H1 (cell line): ENCODE measurements at regions not wholly inside any gene's neighbourhood (a gene's known extent, or its start where the extent isn't known, plus 50 kb on each side); places are given as distances from the start of the nearest gene placed in this dataset.

Source experiments
- CTCF ChIA-PET: fragments of 300-600 bp; sonication (Branson Sonifier 250); formaldehyde crosslinking; loops from one replicate; lab custom pipeline; 2021; ENCODE audit not compliant: partially characterized antibody; lab: Charles Lee
- POLR2A ChIA-PET: fragments of 300-600 bp; sonication (Branson Sonifier 250); formaldehyde crosslinking; loops from one replicate; lab custom pipeline; 2021; ENCODE audit warnings: inconsistent platforms; ENCODE audit not compliant: partially characterized antibody; lab: Charles Lee
- DNase-seq, 2 experiments: peaks; one replicate each; pipeline versions ENCODE4 v3.0.0 to v3.0.0-alpha.2; 2010 to 2022; ENCODE audit warnings: low spot score in 2 of 2, low read depth in 1 of 2, mixed read lengths in 1 of 2
- FAIRE-seq: peaks from 2 replicates; lab custom pipeline; 2011; peaks lifted over from hg19 to GRCh38; lab: Jason Lieb, UNC
- H2AFZ ChIP-seq: 2 replicates; pipeline ENCODE4 v1.8.1; 2012; ENCODE audit warnings: low read length, inconsistent platforms
- H2AK5ac ChIP-seq: 2 replicates; pipeline ENCODE4 v1.6.1; 2013; ENCODE audit warnings: low read depth, low read length
- H2BK120ac ChIP-seq: replicated peaks from 2 replicates; pipeline ENCODE3; 2013; ENCODE audit warnings: low read depth, low read length, inconsistent platforms
- H2BK12ac ChIP-seq: 2 replicates; pipeline ENCODE4 v1.6.1; 2013; ENCODE audit warnings: low read depth, low read length
- H2BK15ac ChIP-seq: 2 replicates; pipeline ENCODE4 v1.6.1; 2013; ENCODE audit warnings: low read length
- H2BK20ac ChIP-seq: 2 replicates; pipeline ENCODE4 v1.6.1; 2013; ENCODE audit warnings: low read length
- H2BK5ac ChIP-seq: 2 replicates; pipeline ENCODE4 v1.6.1; 2013; ENCODE audit warnings: low read depth, low read length
- H3K14ac ChIP-seq: 2 replicates; pipeline ENCODE4 v1.6.1; 2013; ENCODE audit warnings: inconsistent platforms; ENCODE audit not compliant: insufficient read length
- H3K18ac ChIP-seq: 2 replicates; pipeline ENCODE4 v1.6.1; 2013; ENCODE audit warnings: low read length; ENCODE audit errors: extremely low read depth
- H3K23ac ChIP-seq: 2 replicates; pipeline ENCODE4 v1.6.1; 2013; ENCODE audit warnings: inconsistent platforms; ENCODE audit not compliant: insufficient read length
- H3K23me2 ChIP-seq: 2 replicates; pipeline ENCODE4 v1.6.1; 2013; ENCODE audit warnings: low read depth, low read length
- H3K27ac ChIP-seq: 2 replicates; pipeline ENCODE4 v1.6.1; 2011; ENCODE audit warnings: low read depth, low read length, inconsistent platforms
- H3K27me3 ChIP-seq, 4 experiments: replicated peaks in 1 of 4; 1 replicate in 1 of 4; 2 replicates in 3 of 4; pipeline versions ENCODE4 v1.6.1 to v1.8.1; 2011 to 2013; ENCODE audit warnings: low read length in 3 of 4, mild to moderate bottlenecking in 3 of 4, inconsistent platforms in 2 of 4, mixed read lengths in 2 of 4, moderate library complexity in 1 of 4; ENCODE audit not compliant: control insufficient read depth in 3 of 4, insufficient read depth in 3 of 4; ENCODE audit errors: extremely low read depth in 1 of 4
- H3K36me3 ChIP-seq, 4 experiments: 2 replicates each; pipeline versions ENCODE4 v1.6.1 to v1.8.1; 2011 to 2013; ENCODE audit warnings: mild to moderate bottlenecking in 4 of 4, low read length in 3 of 4, moderate library complexity in 2 of 4, control low read depth in 1 of 4, inconsistent platforms in 1 of 4; ENCODE audit not compliant: insufficient read depth in 4 of 4, control insufficient read depth in 2 of 4
- H3K4ac ChIP-seq: replicated peaks from 2 replicates; pipeline ENCODE3; 2013; ENCODE audit warnings: low read length, low read depth, mixed read lengths, inconsistent platforms; ENCODE audit not compliant: insufficient read length
- H3K4me1 ChIP-seq, 4 experiments: replicated peaks in 1 of 4; 1 replicate in 1 of 4; 2 replicates in 3 of 4; pipeline versions ENCODE4 v1.6.1 to v1.8.1; 2011 to 2013; ENCODE audit warnings: low read length in 3 of 4, inconsistent platforms in 2 of 4, mixed read lengths in 1 of 4; ENCODE audit not compliant: insufficient read depth in 4 of 4, control insufficient read depth in 3 of 4
- H3K4me2 ChIP-seq, 2 experiments: 2 replicates each; pipeline versions ENCODE4 v1.6.1 to v1.8.1; 2011 to 2013; ENCODE audit warnings: low read depth in 2 of 2, low read length in 2 of 2, control low read depth in 1 of 2, inconsistent platforms in 1 of 2, mild to moderate bottlenecking in 1 of 2; ENCODE audit not compliant: insufficient read depth in 1 of 2
- H3K4me3 ChIP-seq, 4 experiments: fragments of 200-600, 300-600 bp in 1 of 4; sonication (generic), shearing (Covaris generic), sonication (Bioruptor Twin) in 1 of 4; 2 replicates each; pipeline versions ENCODE4 v1.5.1 to v1.8.1; 2011 to 2016; ENCODE audit warnings: low read length in 4 of 4, low read depth in 3 of 4, control low read depth in 2 of 4, inconsistent platforms in 2 of 4, mild to moderate bottlenecking in 2 of 4, mixed read lengths in 1 of 4, moderate library complexity in 1 of 4; ENCODE audit not compliant: insufficient read depth in 2 of 4; ENCODE audit errors: extremely low read depth in 1 of 4
- H3K56ac ChIP-seq: replicated peaks from 2 replicates; pipeline ENCODE3; 2013; ENCODE audit warnings: low read depth, mild to moderate bottlenecking, mixed read lengths, low read length, inconsistent platforms; ENCODE audit not compliant: insufficient read length
- H3K79me1 ChIP-seq: 2 replicates; pipeline ENCODE4 v1.6.1; 2013; ENCODE audit warnings: low read depth, low read length, control low read depth
- H3K79me2 ChIP-seq, 2 experiments: 2 replicates each; pipeline versions ENCODE4 v1.6.1 to v1.8.1; 2012 to 2013; ENCODE audit warnings: low read length in 2 of 2, mild to moderate bottlenecking in 2 of 2, inconsistent platforms in 1 of 2; ENCODE audit not compliant: insufficient read depth in 2 of 2, control insufficient read depth in 1 of 2
- H3K9ac ChIP-seq, 4 experiments: replicated peaks in 1 of 4; 1 replicate in 1 of 4; 2 replicates in 3 of 4; pipeline versions ENCODE4 v1.6.1 to v1.8.1; 2011 to 2013; ENCODE audit warnings: low read depth in 3 of 4, low read length in 3 of 4, control low read depth in 2 of 4, mild to moderate bottlenecking in 2 of 4, moderate library complexity in 2 of 4, inconsistent platforms in 1 of 4; ENCODE audit errors: extremely low read depth in 1 of 4
- H3K9me3 ChIP-seq, 2 experiments: 2 replicates each; pipeline versions ENCODE4 v1.6.1 to v1.8.1; 2012 to 2013; ENCODE audit warnings: mild to moderate bottlenecking in 2 of 2, moderate library complexity in 2 of 2, control low read depth in 1 of 2, inconsistent platforms in 1 of 2, low read depth in 1 of 2, low read length in 1 of 2, mixed read lengths in 1 of 2; ENCODE audit not compliant: insufficient read depth in 2 of 2
- H4K20me1 ChIP-seq, 2 experiments: replicated peaks in 1 of 2; 2 replicates each; pipeline versions ENCODE3 to v1.8.1; 2011 to 2013; ENCODE audit warnings: inconsistent platforms in 2 of 2, low read length in 2 of 2, mild to moderate bottlenecking in 1 of 2; ENCODE audit not compliant: insufficient read depth in 2 of 2, control insufficient read depth in 1 of 2
- H4K5ac ChIP-seq: 2 replicates; pipeline ENCODE4 v1.6.1; 2013; ENCODE audit warnings: low read length, low read depth, mixed read lengths, inconsistent platforms; ENCODE audit not compliant: insufficient read length
- H4K8ac ChIP-seq: 2 replicates; pipeline ENCODE4 v1.8.0; 2013; ENCODE audit warnings: mild to moderate bottlenecking, moderate library complexity, low read length, inconsistent platforms; ENCODE audit not compliant: insufficient read depth; ENCODE audit errors: extremely low read depth
- H4K91ac ChIP-seq: replicated peaks from 2 replicates; pipeline ENCODE3; 2013; ENCODE audit warnings: low read length, mixed read lengths, inconsistent platforms; ENCODE audit not compliant: insufficient read length
- CBX5 ChIP-seq: fragments of 300-800, 300-1000 bp; sonication (generic); IDR thresholded peaks from 2 replicates; pipeline ENCODE4 v1.7.1; 2016; ENCODE audit warnings: antibody characterized with exemption, low read length, low read depth
- SP2 ChIP-seq: IDR thresholded peaks from 2 replicates; pipeline ENCODE4 v1.6.1; 2012; ENCODE audit warnings: mild to moderate bottlenecking, low read length, inconsistent platforms
- WGBS, 2 experiments: shearing (Covaris generic) in 1 of 2; methylation state at CpG; one replicate each; pipeline versions ENCODE4 v1.1.6 to v1.1.7; 2013 to 2015; ENCODE audit warnings: low lambda C conversion rate in 2 of 2, mixed read lengths in 2 of 2, inconsistent platforms in 1 of 2, low coverage in 1 of 2, missing lambda C conversion rate in 1 of 2; ENCODE audit not compliant: insufficient replicate concordance in 2 of 2, insufficient coverage in 1 of 2, insufficient read length in 1 of 2; ENCODE audit errors: extremely low coverage in 1 of 2, missing lambda C conversion rate in 1 of 2; 5-methylcytosine and 5-hydroxymethylcytosine counted together
- TF ChIP-seq, protein P1 (sequence below), 3 experiments: IDR thresholded peaks; 1 replicate in 2 of 3; 2 replicates in 1 of 3; pipeline versions ENCODE4 v1.5.1 to v1.6.1; 2011; ENCODE audit warnings: low read length in 3 of 3, mild to moderate bottlenecking in 3 of 3, inconsistent platforms in 2 of 3, low read depth in 1 of 3, moderate library complexity in 1 of 3; ENCODE audit not compliant: insufficient read depth in 1 of 3; ENCODE audit errors: control extremely low read depth in 1 of 3

DNA sequence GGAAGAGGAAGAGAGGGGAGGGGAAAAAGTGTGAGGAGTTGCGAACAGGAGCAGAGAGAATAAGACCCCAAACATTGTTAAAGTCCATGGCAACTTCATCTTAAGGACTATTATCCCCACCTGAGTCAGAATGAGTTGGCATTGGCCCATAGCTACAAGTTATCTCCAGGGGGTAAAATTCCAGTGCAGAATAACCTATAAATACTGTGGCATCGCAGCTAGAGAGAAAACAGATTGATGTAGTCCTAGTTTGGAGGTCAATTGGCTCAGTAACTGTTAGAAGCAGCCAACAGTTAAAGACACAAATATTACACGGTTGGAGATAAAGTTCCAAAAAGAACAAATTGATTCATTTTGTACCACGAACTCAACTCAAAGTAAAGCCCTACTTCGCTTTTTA lies 313.9 kb upstream of the CCDC54 start:
- no peak overlapping the region for H3K27ac ChIP-seq
- peak overlapping the region; percentile 88; the same call in 1 of the 2 replicates for H2BK20ac ChIP-seq
- 0 out of 2 replicates have a peak overlapping the region, but pooled peaks have one; percentile 5 for H2AFZ ChIP-seq
- peaks cover 0 to 3% of the 10 kb centered on the region in 2 experiments; a peak in 1 of 4 replicates for H3K9me3 ChIP-seq
- H3K4me3 ChIP-seq = no peak overlapping the region
- H2AK5ac ChIP-seq = no peak overlapping the region
- H3K79me2 ChIP-seq = no peaks in the 10 kb centered on the region
- no peak overlapping the region for H3K23ac ChIP-seq
- no peak overlapping the region for H2BK15ac ChIP-seq
- TF ChIP-seq CBX5 (no peak), SP2 (no peak)
- TF ChIP-seq, protein P1, sequence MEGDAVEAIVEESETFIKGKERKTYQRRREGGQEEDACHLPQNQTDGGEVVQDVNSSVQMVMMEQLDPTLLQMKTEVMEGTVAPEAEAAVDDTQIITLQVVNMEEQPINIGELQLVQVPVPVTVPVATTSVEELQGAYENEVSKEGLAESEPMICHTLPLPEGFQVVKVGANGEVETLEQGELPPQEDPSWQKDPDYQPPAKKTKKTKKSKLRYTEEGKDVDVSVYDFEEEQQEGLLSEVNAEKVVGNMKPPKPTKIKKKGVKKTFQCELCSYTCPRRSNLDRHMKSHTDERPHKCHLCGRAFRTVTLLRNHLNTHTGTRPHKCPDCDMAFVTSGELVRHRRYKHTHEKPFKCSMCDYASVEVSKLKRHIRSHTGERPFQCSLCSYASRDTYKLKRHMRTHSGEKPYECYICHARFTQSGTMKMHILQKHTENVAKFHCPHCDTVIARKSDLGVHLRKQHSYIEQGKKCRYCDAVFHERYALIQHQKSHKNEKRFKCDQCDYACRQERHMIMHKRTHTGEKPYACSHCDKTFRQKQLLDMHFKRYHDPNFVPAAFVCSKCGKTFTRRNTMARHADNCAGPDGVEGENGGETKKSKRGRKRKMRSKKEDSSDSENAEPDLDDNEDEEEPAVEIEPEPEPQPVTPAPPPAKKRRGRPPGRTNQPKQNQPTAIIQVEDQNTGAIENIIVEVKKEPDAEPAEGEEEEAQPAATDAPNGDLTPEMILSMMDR (IDR thresholded peaks at IDR 0.05; ENCODE audit: control extremely low read depth in 1 of 3, insufficient read depth in 1 of 3, low read depth in 1 of 3, low read length in 3 of 3) = no peak
- ChIA-PET POLR2A (no interaction called here), CTCF (interaction anchor here (0.5 to 4.0 kb wide), 4 partner anchors 15 to 453 kb away, joined by 3 to 14 read pairs (median 4); no protein-coding TSS in a partner anchor)
- no peak overlapping the region for H3K14ac ChIP-seq
- H2BK120ac ChIP-seq = peak overlapping the region; percentile 93
- no peak overlapping the region for H4K8ac ChIP-seq
- H3K79me1 ChIP-seq = no peaks in the 10 kb centered on the region
- no peak overlapping the region for H3K9ac ChIP-seq
- H3K18ac ChIP-seq = peak overlapping the region; percentile 44; the same call in 1 of the 2 replicates
- peaks cover 0 to 8% (median 2%) of the 10 kb centered on the region in 4 experiments; a peak in 5 of 7 replicates for H3K4me1 ChIP-seq
- H3K4ac ChIP-seq = no peak overlapping the region
- no peaks in the 10 kb centered on the region for H4K20me1 ChIP-seq
- no peak for FAIRE-seq
- H2BK5ac ChIP-seq = peak overlapping the region; percentile 29; the same call in 1 of the 2 replicates
- no peak overlapping the region for H3K4me2 ChIP-seq
- H3K23me2 ChIP-seq = no peaks in the 10 kb centered on the region
- no peak for DNase-seq
- H4K91ac ChIP-seq = peak overlapping the region; percentile 68
- H3K27me3 ChIP-seq = no peaks in the 10 kb centered on the region
- no peaks in the 10 kb centered on the region for H3K36me3 ChIP-seq
- no peak overlapping the region for H2BK12ac ChIP-seq
- 80% methylated on average over 5 of the region's 5 CpGs; no CpG with 5 or more reads in 1 of the 2 experiments for WGBS, 2 experiments
- H3K56ac ChIP-seq = peak overlapping the region; percentile 37
- no peak overlapping the region for H4K5ac ChIP-seq
